ENCODE measurements at regions not wholly inside any gene's neighbourhood (a gene's known extent, or its start where the extent isn't known, plus 50 kb on each side); places are given as distances from the start of the nearest gene placed in this dataset.

DNA sequence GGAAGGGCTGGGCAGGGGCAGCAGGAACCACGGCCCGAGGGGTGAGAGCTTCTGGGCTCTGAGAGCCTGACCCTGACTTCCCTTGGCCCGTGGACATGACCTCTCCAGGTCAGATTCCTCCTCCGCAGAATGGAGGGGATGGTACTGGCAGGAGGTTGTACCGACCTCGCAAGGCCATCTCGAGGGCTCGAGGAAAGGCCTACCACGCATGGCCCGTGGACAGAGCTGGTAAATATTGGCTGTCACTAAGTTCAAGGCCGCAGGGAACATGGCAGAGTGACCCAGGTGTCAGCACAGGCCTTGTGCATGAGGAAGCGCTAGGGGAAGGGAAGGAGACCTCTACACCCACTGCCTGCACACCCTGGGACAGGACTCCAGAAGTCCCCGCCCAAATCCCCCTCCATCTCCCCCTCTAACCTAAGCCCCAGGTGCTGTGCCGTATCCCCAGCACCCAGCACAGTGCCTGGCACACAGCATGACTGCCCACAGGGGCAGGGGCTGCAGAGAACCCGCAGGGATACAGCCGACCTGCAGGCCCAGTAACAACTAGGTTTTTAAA, 54.9 kb upstream of the PPP2R5C start:
- no peak for DNase-seq (ENCODE audit: low spot score)

DNA sequence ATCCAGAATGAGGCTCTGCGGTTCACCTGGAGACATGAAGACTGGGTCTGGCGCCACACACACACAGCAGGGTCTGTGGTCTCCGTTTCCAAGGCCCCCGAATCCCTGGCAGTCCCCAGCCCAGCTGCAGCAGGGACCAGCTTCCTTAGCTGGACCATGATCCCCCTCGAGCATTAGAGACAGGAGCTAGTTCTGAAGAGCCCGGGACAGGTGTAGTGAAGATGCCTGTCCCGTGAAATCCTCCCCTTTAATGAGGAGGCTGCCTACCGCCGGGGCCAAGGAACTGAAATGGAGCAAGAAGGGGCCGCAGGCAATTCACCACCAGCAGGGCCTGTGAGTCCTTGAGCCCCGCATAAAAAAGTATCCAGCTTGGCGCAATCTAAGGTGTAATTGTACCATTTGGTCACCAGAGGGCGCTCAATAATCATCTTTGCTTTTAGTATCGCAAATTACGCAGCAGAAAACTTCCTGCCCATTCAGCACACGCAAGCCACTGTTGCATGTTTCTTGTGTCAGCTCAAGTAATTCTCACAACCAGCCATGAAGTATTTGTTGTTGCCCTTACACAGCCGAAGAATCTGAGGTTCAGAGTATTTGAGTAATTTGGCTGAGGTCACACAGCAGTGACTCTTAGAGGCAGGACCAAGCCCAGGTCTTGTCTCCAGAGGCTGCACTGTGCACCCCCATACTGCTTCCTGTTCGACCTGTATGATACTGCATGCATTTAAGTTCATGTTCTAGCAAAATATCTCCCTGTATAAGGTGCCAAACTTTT, 54.3 kb upstream of the PPP2R5C start:
- DNase-seq (ENCODE audit: low spot score), result peak; percentile 71

DNA sequence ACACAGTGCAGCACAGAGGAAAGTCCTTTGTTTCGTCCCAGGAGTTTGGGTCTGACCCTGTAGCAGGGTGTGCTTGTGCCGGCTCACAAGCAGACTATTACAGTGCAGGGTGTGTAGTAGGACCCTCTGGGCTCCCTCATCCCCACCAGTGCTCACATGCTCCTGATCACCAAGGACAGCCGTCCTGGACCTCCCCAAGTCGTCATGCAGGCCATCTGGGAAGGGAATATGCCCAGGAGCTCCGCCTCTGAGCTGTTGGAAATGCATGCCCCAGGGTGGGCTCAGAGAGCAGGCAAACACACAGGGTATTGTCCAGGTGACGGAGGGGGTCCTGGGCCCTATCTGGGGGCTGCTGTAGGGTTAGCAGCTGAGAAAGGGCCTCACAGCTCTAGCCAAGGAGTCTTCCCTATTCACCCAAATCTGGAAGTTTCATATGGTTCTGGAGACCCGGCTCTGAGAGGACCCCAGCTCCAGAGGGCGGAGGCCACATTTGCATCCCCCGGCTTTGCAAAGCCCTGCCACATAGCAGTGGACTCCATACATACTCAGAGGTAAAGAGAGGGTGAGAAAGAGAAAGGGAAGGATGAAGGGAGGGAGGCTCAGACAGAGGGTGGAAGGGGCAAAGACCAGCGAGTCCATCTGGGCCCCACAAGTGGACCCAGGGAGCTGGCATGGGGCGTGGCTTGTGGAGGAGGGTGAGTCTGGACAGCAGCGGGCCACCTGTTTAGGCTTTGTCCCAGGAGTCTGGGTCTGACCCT, 53.5 kb upstream of the PPP2R5C start:
- no peak for DNase-seq (ENCODE audit: low spot score)

DNA sequence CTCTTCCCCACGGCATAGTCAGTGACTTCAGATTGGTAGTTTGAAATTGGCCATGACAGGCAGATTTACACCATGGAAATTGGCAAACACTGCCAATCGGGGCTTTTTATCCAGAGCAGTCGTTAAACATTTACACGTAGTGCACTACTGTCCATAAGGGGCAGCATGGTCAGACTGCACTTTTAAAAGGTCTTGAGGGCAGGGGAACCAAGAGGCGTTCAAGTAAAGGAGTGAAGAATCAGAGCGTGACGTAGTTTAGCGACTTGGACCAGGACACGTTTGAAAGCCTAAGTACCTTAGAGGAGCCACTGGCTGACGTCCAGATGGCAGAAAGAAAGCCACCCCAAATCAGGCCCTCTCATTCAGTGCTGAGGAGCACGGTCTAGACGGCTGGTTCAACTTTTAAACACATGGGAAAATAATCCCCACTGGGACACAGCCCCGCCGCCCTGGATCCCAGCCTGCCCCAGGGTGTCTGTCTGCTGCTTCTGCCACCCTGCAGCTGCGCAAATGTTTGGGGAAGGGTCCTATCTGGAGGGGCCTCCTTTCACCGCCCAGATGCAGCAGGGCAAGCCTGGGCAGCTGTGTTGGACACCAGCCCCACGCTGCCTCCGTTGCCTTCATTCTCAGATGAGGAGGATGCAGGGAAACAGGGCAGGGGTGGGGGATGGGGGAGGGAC, 52.5 kb upstream of the PPP2R5C start:
- no peak for DNase-seq (ENCODE audit: low spot score)

DNA sequence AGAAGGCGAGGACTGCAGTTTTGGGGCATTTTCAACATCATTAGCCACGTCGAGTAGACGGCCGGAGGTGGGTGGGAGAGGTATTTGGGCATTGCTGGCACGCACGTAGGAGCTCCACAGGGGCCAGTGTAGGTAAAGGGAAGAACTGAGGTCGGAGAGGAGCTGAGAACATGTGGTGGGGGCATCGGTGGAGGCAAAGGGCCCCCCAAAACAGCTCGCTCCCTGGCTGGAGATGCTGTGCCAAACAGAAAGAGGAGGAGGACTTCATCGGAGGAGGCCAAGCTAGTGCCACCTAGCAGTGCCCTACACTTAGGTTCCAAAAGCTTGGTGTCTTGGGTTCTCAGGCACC, 52.0 kb upstream of the PPP2R5C start:
- DNase-seq (ENCODE audit: low spot score), result no peak

DNA sequence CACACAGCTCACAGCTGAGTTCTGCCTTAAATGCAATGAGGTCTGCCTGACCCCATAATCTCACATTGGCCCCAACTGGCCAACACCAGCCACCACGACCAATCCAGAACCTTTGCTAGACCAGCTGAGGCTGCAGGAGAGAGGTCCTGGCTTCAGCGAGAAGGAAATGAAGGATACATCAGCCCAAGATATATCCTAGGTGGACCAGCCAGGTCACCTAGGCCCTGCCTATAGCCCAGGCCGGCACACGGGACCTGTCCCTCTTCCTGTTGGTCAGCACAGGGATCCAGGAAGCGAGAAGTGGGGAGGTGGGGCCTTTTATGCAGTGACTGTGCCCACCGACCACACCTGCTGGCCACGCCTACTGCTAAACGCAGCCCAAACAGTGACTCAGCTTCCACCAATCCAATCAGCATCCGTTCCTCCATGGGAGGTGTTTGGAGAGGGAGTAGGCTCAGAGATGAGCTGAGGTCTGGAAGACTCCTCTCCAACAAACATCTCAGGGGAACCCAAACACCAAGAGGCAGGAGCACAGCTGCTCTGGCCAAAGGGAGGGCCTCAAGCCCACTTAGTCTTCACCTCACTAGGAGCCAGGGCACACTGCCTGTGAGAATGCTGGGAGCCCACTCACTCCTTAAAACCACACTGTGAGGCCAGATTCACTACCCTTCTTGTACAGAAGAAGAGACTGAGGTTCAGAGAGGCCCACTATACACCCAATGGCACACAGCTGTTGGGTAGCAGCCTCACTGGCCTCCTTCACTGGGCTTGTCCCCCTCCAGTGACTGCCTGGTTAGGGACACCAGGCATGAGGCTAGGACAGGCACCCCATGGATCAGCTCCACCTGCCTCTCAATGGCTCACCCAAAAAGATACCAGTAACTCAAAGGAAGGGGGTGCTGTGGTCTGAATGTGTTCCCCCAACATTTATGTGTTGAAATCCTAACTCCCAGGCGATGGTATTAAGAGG, 51.3 kb upstream of the PPP2R5C start:
- DNase-seq (ENCODE audit: low spot score), result no peak

DNA sequence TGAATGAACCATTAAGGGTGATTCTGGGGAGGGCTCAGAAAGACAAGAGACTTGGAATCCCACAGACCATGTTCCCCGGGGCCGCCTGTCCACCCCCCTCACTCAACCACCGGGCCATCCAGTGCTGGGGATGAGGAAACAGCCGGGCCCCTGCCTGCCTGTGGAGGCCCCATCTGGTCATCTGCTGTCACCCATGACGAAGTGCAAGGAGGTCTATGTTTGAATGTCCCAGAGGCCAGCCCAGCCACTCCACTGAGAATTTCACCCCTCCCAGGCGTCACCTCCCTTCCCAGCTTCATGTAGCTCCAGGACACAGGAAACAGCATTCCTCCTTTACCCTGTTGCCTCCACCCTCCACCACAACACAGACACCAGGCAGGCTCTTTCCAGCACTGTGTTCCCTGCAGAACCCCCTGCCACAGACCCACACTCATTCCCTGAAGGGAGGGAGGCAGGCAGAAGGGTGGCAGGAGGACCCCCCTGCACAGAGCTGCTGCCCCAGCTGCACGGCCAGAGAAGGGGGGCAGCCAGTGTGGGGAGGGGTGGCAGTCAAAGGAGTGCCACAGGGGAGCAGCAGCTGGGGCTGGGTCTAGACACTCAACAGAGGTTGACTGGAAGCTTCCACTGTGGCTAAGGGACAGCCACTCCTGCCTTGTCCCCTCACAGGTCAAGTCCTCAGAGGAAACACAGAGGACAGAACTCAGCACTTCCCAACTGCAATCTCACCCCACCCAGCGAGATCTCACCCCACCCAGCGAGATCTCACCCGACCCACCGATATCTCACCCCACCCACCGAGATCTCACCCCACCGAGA, 50.3 kb upstream of the PPP2R5C start:
- no peak for DNase-seq (ENCODE audit: low spot score)

All from A172 (cell line).